ENCODE measurements at regions not wholly inside any gene's neighbourhood (a gene's known extent, or its start where the extent isn't known, plus 50 kb on each side); places are given as distances from the start of the nearest gene placed in this dataset.
"Not testable (repeated sequence)": the region's sequence is repeated elsewhere in the genome, so short reads cannot be mapped to it uniquely, and the experiment has no call there.

DNA sequence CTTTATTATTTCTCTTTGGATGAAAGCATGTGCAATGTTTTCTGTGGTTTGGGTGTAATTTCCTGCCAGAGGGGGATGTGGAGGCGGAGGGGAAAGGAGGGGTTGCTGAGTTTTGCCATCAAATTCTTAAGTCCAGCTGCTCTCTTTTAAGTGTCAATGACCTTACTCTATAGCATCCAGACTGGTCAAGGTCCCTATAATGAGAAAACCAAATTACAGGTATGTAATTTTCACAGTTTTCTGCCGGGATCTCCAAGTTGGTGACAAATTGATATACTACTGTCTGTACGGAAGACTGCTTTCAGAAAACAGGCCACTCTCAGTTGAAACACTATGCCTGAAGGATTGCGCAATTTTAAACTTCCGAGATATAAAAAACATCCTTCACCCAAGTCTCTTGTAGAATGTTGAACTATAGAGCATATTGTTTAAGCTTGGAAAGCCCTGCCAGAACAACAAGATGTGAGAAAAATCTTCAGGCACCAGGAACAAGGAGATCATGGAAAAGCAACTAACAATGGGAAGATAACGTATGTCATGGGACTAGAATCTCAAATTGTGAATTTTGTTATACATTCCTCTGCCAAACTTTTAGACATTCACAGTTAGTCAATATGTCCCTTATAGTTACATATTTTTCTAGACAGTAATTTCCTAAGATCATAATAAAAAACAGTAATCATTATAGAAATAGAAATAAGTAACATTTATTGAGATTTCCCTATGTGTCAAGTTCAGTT is 300.7 kb upstream of the SATB1 start:
- peak; percentile 55 to 79 (median 78) for DNase-seq

DNA sequence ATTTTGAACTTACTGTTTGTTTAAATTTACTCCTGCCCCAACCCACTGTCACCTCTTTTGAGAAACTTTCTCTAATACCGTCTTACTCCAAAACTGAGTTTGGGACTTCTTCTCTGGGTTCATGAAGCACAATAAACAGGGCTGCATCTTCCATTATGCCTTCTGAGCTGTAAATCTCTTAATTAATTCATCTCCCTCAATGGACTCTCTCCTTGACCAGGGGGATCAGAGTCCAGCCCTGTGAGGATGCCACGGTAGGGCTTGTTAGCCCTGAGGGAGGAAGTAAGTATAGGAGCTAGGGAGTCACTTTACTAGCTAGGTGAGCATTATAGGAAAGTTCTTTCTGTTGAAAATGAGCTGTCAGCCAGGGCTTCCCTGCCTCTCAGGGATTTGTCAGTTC is 299.3 kb upstream of the SATB1 start:
- no peak for DNase-seq

DNA sequence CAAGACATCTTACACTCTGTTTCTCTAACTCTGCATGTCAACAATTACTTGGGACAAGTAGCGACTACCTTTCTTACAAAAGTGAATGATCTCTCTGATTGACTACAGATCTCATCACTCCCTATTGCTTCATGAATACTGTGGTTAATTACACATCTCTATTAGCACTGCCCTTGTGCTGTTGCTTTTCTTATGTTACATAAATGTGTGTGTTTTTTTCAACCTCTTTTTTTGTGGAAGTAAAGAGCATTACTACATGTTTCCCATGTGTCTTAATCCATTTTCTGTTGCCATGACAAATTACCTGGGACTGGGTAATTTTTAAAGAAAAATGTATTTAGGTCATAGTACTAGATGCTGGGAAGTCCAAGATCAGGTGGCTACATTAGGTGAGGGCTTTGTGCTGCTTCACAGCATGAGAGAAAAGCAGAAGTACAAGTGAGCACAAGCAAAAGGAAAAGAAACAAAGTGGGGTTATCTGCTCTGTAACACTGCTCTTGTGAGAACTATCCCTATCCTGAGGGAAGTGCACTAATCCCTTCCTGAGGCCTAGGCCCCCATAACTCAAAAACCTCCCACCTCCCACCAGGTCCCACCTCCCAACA is 298.2 kb upstream of the SATB1 start:
- DNase-seq, result peak in 1 of 3 donors; percentile 39

DNA sequence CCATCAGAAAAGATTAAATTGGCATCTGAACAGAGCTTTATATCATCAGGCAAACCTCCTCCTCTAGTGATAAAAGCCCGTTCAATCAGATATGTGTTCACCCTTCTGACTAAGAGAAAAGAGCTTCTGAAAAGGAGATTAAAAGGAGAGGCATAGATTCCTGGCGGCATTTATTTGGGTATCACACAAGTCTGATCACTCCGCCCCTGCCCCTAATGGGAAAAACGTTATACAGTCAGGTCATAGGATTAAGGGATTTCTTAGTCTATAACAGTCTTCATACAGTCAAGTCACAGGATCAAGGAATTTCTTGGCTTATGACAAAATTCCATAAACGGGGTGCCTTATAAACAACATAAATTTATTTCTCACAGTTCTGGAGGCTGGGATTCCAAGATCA is 295.4 kb upstream of the SATB1 start:
- DNase-seq, result no peak

DNA sequence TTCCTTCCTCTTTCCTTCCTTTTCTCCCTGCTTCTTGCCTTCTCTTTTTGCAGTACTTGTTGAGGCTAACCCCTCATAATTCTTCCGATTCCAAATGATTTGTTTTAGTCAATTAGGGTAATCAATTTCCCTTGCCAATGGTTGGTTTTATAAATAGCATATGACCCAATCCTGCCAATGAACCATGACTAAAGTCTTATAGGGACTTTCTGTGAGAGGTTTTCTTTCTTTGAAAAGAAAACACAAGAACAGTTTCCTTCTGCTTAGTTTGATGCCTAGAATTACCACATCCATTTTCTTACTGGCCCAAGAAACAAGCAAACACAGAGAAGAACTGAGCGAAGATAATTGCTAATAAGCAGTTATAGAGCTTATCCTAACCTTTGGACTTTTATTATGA is 292.5 kb upstream of the SATB1 start:
- peak in 2 of 3 donors; percentile 32 to 58 for DNase-seq

DNA sequence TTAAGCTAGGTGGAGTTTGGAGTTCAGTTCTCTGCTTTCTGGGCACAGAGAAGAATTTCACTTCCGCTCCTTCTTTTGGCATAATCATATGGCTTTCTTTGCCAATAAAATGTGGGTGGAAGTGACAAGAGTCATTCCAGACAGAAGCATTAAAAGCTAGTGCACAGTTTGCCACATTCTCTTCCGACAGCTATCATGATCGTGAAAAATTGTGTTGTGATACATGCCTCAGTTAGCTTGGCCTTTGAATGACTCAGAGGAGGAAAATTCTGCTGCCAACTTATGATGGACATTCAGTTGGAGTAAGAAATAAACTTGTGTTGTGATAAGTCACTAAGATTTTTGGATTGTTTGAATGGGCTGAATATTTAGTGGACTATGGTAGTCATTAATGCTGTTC is 291.7 kb upstream of the SATB1 start:
- no peak for DNase-seq

DNA sequence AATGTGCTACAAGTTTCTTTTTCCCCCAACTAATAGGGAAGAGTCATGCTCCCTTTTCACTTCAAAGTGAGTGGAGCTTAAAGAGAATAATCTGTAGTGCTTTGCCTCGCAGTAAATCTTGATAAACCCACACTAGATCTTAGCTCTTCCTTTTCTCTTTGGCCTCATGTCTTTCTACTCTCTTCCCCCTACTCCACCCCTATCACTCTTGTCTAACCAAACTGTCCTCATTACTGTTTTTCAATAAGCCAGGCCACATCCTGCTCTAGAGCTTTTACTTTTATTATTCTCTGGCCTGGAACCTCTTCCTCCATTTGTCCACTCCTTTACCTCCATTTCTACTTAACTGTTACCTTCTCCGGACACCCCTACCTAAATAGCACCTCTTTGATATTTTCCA is 291.0 kb upstream of the SATB1 start:
- no peak for DNase-seq

DNA sequence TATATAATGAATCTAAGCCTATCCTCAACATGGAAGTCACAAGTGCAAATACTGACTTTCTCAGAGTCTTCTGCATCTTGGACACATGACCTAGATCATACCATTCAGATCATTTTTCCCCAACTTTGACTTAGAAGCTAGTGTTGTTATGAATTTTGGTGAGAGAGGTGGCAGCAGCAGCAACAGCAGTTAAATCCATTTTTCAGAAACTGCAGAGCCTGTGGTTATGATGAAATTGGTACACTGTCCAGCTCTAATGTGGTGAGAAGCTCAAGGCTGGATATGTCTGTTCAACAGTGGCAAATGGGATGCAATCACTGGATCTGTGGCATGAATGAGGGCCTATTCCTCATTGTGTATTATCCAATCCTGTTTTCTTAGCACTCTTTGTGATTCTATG is 290.1 kb upstream of the SATB1 start:
- no peak for DNase-seq

DNA sequence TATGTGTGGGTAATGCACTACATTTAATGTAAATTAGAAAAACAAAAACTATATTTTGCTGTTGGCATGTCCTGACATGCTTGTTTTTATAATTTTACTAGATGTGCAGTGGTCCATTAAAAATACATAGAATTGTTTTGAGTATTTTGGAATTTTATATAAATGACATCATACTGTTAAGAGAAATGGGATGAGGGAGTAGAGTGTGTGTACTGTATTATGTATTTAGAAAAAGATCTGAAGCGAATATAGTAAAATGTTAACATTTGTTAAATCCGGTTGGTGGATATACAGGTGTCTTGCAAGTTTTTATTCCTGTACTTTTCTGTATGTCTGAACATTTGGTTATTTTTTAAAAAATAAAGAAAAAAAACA is 288.4 kb upstream of the SATB1 start:
- no peak for DNase-seq

DNA sequence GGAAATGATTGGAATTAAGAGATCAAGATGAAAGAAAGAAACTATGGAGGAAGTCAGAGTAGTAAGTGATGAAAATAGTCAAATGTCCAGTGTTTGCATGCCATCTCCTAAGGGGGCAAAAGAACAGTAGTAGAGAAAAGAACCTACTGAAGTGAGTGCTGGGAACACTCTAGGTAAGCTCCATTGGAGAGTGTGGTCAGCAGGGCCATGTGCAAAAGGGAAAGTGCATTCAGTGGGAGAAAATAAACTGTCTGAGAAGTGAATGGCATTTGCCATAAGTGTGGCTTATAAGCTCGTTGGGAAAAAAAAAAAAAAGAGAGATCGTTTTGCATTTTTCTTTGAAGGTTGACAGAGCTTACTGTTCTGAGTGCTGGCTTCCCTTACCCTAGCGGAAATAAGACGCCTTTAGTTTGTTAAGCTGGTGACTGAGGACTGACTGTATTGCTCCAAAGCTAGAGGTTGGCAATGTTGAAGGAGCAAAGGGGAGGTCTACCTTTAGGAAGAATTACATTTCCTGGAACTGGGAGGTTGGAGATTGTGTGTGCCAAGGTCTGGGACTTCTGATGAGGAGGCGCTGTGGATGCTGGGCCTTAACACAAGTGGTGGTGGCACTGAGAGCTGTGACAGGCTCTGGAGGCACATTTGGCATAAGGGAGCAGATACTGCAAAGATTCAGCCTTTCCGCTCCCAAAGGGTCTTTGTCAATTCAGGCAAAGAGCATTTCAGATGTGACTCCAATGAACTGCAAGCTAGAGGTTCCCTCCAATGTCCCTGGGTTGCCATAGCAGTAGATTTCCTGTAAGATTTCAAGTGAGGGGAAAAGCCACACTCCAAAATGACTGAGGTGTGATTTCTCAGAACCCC is 287.8 kb upstream of the SATB1 start:
- DNase-seq, result no peak

DNA sequence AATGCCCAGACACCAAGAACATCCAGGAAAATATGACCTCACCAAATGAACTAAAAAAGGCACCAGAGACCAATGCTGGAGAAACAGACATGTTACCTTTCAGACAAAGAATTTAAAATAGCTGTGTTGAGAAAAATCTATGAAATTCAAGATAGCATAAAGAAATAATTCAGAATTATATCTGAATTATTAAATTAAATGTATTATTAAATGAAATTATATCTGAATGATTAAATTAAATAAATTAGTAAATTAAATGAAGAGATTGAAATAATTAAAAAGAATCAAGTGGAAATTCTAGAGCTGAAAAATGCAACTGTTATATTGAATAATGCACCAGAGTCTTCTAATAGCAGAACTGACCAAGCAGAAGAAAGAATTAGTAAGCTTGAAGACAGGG is 279.2 kb upstream of the SATB1 start:
- DNase-seq, result no peak

DNA sequence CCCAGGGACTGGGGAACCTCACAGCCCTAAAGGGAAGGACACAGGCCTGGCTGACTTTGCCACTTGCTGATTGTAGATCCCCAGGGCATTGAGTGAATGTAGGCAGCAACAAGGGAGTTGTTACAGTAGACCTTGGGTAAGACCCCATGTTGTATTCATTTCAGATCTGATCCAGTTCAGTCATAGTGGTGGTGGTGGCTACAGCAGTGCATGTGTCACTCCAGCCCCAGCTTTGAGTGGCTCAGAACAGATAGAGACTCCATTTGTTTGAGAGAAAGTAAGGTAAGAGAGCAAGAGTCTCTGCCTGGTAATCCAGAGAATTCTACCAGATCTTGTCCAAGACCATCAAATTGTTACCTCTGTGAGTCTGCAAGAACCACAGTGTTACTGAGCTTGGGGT is 278.7 kb upstream of the SATB1 start:
- DNase-seq, result no peak

DNA sequence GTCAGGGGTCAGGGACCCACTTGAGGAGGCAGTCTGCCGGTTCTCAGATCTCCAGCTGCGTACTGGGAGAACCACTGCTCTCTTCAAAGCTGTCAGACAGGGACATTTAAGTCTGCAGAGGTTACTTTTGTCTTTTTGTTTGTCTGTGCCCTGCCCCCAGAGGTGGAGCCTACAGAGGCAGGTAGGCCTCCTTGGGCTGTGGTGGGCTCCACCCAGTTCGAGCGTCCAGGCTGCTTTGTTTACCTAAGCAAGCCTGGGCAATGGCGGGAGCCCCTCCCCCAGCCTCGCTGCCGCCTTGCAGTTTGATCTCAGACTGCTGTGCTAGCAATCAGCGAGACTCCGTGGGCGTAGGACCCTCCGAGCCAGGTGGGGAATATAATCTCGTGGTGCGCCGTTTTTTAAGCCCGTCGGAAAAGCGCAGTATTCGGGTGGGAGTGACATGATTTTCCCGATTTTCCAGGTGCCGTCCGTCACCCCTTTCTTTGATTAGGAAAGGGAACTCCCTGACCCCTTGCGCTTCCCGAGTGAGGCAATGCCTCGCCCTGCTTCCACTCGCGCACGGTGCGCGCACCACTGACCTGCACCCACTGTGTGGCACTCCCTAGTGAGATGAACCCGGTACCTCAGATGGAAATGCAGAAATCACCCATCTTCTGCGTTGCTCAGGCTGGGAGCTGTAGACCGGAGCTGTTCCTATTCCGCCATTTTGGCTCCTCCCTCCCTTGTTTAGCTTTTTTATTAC is 268.6 kb upstream of the SATB1 start:
- DNase-seq, result not testable (repeated sequence)

DNA sequence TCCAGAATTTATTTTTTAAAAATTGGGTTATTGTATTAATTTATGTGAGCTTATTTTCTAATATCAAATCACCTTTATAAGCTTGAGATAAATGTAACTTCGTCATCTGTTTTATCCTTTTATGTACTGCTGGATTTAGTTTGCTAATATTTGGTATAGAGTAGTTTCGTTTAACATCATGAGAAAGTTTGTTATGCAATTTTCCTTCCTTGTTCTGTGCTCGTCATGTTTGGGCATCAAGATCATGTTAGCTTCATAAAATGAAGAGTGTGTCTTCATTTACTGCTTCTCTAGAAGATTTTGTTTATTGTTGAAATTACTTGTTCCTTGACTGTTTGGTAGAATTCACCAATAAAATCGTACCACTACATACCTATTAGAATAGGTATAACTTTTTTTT is 262.1 kb upstream of the SATB1 start:
- DNase-seq, result peak; percentile 43 to 78 (median 71)

DNA sequence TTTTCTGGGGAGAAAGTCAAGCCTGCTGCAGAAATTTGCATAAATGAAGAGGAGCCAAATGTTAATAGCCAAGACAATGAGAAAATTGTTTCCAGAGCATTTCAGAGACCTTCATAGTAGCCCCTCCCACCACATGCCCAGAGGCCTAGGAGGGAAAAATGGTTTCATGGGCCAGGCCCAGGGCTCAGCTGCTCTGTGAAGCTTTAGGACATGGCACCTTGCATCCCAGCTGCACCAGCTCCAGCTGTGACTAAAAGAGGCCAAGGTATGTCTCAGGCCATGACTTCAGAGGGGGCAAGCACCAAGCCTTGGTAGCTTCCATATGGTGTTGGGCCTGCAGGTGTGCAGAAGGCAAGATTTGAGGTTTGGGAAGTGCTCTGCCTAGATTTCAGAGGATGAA is 258.8 kb upstream of the SATB1 start:
- no peak for DNase-seq

DNA sequence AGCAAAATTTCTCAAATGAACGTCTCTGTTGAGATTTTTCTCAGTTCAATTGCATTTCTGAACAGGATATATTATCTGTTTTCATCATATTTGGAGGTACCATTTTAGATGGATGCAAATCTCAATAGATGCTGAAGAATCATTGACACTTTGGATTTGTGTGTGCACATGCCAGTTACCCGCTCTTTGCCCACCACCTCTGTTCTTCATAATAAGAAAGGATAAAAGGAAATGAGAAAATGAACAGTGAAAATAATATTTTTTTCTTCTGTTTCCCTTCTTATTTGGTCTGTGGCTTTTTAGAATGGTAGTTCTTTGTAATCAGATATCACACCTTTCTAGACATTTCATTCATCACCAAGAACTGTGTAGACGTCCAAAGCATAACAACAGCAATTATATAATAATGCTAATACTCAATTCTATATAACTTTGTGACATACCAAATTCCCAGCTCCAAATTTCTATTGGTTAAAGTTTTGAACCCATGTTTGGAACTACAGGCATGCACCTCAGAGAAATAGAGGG is 256.7 kb upstream of the SATB1 start:
- DNase-seq, result no peak

DNA sequence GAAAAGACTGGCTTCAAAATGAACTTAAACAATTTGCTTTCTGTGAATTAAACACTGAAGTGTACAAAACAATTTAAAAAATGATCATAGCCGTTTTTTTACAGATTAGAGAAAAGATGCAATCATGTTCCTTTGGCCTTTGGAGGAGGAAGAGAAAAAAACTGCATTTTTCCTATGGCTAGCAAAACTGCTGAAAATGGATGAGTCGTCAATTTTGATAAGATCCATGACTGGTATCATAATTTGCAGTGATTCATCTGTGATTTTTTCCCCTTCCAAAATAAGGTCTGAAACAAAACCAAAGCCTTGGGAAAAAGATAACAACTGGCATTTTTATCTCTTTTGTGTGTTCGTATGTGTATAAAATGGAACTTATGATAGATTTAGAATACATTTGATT is 255.6 kb upstream of the SATB1 start:
- DNase-seq, result peak; percentile 17 to 66 (median 49)

DNA sequence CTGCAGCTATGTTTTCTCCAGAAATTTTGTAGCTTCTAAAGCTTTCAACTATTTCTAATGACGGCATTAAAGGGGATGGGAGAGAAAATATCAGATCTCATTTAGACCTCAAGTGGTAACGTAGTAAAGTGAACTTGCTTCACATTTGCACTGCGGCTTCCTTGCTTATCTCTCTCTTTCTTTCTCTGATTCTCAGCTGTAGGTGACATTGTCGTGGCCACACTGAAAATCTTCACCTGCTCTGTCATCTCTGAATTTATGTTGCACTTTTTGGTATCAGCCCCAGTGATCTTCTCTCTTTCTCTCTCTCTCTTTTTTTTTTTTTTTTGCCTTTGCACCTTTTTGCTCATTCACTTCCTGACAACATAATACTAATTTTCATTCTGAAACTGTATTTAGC is 254.1 kb upstream of the SATB1 start:
- no peak for DNase-seq

DNA sequence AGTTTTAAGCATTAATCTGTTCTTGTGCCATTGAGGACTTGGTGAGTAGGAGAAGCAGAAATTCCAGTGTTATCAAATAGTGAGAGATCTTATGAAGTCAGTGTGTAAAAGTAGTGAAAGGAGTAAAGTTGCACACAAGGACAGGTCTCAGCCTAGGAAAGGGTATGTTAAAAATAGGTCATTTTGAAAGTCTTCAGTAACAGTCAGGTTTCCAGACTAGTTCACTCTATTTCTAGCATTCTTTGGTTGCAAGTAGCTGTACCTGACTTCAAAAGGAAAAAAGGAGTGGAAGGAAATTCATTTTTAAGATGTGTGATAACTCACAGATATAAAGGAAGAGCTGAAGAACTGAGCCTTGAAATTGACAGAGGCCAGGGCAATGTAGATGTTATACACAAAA is 250.1 kb upstream of the SATB1 start:
- peak in 1 of 3 donors; percentile 32 for DNase-seq

DNA sequence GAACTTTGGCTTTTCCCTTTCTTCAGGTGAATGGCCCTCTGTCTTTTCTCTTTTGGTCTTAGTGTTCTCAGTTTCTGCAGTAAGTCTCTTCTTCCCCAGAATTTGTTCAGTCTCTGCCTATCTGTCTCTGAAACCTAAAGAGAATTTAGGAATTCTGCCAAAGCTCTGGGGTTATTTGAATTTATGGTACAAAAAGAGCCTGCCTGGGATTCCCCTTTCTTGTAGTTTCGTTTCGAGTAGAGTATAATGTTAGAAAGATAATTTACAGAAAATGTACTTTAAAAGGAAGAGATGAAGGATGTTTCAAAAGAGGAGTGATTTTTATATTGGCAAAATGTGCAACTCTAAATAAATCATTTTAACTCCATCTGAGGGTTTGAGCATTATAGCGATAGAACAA is 247.4 kb upstream of the SATB1 start:
- peak in 2 of 3 donors; percentile 12 to 29 for DNase-seq

DNA sequence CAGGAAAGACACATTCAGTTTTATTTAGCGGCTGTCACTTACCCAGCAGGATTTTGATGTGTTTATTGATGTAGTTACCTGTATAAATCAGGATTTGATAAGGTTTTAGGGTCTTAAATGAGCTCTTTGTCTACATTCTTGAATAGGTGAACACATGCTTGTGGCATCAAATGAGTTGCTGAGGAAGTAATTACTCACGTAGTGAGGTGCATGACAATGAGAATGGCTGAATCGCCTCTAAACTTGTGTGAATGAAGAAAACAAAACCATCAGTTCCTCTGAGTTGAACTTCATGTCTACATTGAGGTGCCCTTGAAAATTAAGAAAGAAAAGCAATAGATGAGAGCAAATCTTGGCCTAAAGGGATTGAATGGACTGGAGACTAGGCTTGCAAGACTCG is 245.6 kb upstream of the SATB1 start:
- DNase-seq, result no peak

DNA sequence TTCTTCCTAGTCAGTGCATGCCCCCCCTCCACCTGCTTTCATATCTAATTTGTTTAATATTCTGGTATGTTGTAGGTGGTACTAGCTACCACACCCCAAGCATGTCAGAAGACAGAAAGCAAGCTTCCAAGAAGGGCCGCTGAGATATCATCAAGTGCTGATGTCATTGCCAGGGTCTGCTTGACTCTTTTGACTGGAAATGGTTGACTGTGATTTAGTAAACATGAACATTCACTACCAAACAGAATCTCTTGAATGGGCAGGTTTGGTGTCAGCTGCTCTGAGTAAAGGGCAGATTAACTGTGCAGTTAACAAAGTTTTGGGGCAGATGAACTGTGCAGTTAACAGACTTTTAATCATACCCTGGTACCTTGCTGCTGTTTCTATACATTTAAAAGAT is 244.2 kb upstream of the SATB1 start:
- DNase-seq, result no peak

DNA sequence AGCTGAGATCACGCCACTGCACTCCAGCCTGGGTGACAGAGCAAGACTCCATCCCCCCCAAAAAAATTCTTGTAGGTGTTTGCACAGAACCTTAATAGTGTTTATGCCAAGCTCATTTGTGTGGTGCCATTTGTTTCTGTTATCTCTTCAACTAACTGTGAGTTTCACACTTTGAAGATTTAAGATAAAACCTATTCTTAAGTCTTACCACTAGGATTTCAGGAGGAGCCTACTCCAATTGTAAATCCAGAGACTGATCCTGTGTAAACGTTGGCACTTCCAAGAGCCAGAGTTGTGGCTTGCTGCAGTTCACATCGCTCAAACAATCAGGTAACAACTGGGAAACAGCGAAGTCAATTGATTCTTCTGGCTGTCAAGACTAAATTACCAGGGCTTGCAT is 242.4 kb upstream of the SATB1 start:
- no peak for DNase-seq
